MM.1S (cell line): ENCODE measurements at regions not wholly inside any gene's neighbourhood (a gene's known extent, or its start where the extent isn't known, plus 50 kb on each side); places are given as distances from the start of the nearest gene placed in this dataset.

Experiments used
- DNase-seq: peaks from one replicate; pipeline ENCODE4 v3.0.0-alpha.2; 2015
- H2AFZ ChIP-seq: fragments of 300-600 bp; sonication (generic); 2 replicates; pipeline ENCODE4 v1.6.0; 2016; ENCODE audit warnings: antibody characterized with exemption, low read length
- H3F3A ChIP-seq: fragments of 300-600 bp; sonication (generic); 2 replicates; pipeline ENCODE4 v1.6.1; 2016; ENCODE audit warnings: mild to moderate bottlenecking, antibody characterized with exemption, low read length, moderate library complexity, mixed read lengths; ENCODE audit not compliant: insufficient read depth
- H3K27ac ChIP-seq: fragments of 300-600 bp; sonication (generic); 2 replicates; pipeline ENCODE4 v1.5.1; 2016; ENCODE audit warnings: mild to moderate bottlenecking, low read length
- H3K27me3 ChIP-seq: fragments of 300-600 bp; sonication (generic); replicated peaks from 2 replicates; pipeline ENCODE4 v1.6.0; 2016; ENCODE audit warnings: low read length; ENCODE audit not compliant: insufficient read depth
- H3K36me3 ChIP-seq: fragments of 300-600 bp; sonication (generic); replicated peaks from 2 replicates; pipeline ENCODE4 v1.6.1; 2016; ENCODE audit warnings: mild to moderate bottlenecking, low read length, mixed read lengths; ENCODE audit not compliant: insufficient read depth
- H3K4me1 ChIP-seq: fragments of 300-600 bp; sonication (generic); 2 replicates; pipeline ENCODE4 v1.6.1; 2016; ENCODE audit warnings: low read length, mixed read lengths
- H3K4me2 ChIP-seq: fragments of 300-600 bp; sonication (generic); 2 replicates; pipeline ENCODE4 v1.6.0; 2016; ENCODE audit warnings: low read depth, low read length
- H3K4me3 ChIP-seq: fragments of 300-600 bp; sonication (generic); 2 replicates; pipeline ENCODE4 v1.5.1; 2016; ENCODE audit warnings: low read length, mixed read lengths
- H3K79me2 ChIP-seq: fragments of 300-600 bp; sonication (generic); 2 replicates; pipeline ENCODE4 v1.6.1; 2016; ENCODE audit warnings: mixed run types, low read length, mixed read lengths
- H3K9ac ChIP-seq: fragments of 300-600 bp; sonication (generic); 2 replicates; pipeline ENCODE4 v1.6.1; 2016; ENCODE audit warnings: low read length, mixed read lengths
- H3K9me2 ChIP-seq: fragments of 300-600 bp; sonication (generic); replicated peaks from 2 replicates; pipeline ENCODE4 v1.6.1; 2016; ENCODE audit warnings: mild to moderate bottlenecking, low read length, mixed read lengths; ENCODE audit not compliant: insufficient read depth
- H3K9me3 ChIP-seq: fragments of 300-600 bp; sonication (generic); replicated peaks from 2 replicates; pipeline ENCODE4 v1.6.1; 2016; ENCODE audit warnings: mild to moderate bottlenecking, low read length, mixed read lengths; ENCODE audit not compliant: insufficient read depth
- H4K20me1 ChIP-seq: fragments of 300-600 bp; sonication (generic); 2 replicates; pipeline ENCODE4 v1.6.1; 2016; ENCODE audit warnings: mild to moderate bottlenecking, low read length, moderate library complexity, mixed read lengths; ENCODE audit not compliant: insufficient read depth
- EZH2 ChIP-seq: fragments of 300-600 bp; sonication (generic); optimal IDR thresholded peaks from 2 replicates; pipeline ENCODE3; 2017; ENCODE audit warnings: low read depth, mild to moderate bottlenecking, antibody characterized with exemption, low read length, mixed read lengths
- EZH2phosphoT487 ChIP-seq: fragments of 300-600 bp; sonication (generic); IDR thresholded peaks from 2 replicates; pipeline ENCODE4 v1.6.1; 2018; ENCODE audit warnings: antibody characterized with exemption, low read length
- TF ChIP-seq, protein P1 (sequence below): fragments of 300-600 bp; sonication (generic); IDR thresholded peaks from 2 replicates; pipeline ENCODE4 v1.5.1; 2016; ENCODE audit warnings: antibody characterized with exemption, low read length, mixed read lengths

DNA sequence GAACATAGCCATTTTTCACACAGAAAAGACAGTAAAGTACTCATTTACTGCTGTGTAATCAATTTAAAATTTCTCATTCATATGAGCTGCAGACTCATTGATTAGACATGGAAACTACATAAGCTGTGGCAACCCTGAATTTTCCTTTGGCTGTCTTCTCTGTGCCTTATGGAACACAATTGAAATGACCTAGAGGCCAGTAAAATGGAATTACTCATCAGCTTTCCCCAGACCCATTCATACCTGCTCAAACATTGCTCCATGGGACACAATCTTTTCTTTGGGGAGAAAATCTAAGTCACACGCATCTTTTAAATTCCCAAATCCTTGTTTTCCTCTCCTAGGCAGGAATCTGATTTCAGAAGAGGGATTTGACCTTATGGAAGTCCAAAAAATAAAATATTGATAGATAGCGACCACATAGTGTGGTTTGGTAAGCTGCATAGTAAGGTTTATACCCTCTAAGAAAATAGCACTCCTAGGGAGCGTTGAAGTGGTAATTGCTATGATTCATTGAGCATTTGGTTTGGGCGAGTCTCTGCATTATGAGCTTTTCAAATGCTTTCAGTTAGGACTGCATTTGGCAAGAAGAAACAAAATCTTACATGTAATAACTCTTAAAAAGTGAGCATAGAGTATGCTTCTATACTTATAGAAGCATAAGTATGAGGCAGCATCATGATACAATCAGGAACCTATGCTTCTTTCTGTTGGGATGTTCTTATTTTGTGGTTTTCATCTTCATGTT, 243.4 kb upstream of the GADL1 start:
- Histone ChIP-seq H3K4me2 (no peak overlapping the region), H3K36me3 (no peaks in the 10 kb centered on the region), H3K4me3 (no peak overlapping the region), H3K4me1 (no peaks in the 10 kb centered on the region), H3K9me3 (no peaks in the 10 kb centered on the region), H3K27me3 (no peaks in the 10 kb centered on the region), H4K20me1 (no peaks in the 10 kb centered on the region), H3K9ac (no peak overlapping the region), H2AFZ (no peak overlapping the region), H3F3A (no peaks in the 10 kb centered on the region), H3K27ac (no peak overlapping the region), H3K79me2 (no peaks in the 10 kb centered on the region), H3K9me2 (no peaks in the 10 kb centered on the region)
- no peak for DNase-seq
- TF ChIP-seq EZH2phosphoT487: no peak
- TF ChIP-seq, protein P1, sequence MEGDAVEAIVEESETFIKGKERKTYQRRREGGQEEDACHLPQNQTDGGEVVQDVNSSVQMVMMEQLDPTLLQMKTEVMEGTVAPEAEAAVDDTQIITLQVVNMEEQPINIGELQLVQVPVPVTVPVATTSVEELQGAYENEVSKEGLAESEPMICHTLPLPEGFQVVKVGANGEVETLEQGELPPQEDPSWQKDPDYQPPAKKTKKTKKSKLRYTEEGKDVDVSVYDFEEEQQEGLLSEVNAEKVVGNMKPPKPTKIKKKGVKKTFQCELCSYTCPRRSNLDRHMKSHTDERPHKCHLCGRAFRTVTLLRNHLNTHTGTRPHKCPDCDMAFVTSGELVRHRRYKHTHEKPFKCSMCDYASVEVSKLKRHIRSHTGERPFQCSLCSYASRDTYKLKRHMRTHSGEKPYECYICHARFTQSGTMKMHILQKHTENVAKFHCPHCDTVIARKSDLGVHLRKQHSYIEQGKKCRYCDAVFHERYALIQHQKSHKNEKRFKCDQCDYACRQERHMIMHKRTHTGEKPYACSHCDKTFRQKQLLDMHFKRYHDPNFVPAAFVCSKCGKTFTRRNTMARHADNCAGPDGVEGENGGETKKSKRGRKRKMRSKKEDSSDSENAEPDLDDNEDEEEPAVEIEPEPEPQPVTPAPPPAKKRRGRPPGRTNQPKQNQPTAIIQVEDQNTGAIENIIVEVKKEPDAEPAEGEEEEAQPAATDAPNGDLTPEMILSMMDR: no peak
- TF ChIP-seq EZH2: no peak

DNA sequence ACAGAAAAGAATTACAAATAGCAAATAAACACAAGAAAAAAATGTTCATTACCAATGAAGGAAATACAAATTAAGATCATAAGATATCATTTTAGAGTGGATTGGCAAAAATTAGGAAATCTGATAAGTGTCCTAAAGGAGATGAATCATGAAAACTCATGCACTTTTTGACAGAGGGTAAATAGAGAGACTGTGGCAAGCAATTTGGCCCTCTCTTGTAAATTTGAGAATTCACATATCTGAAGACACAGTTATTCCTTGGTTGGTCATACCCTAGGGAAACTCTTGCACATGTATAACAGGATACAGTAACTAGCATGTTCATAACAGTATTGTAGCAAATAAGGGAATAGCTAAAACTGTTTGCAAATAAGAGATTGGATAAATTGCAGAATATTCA, 246.0 kb upstream of the GADL1 start:
- H3K4me1 ChIP-seq: no peaks in the 10 kb centered on the region
- H3K9me3 ChIP-seq: no peaks in the 10 kb centered on the region
- H2AFZ ChIP-seq: no peak overlapping the region
- no peaks in the 10 kb centered on the region for H3K36me3 ChIP-seq
- no peak for TF ChIP-seq EZH2phosphoT487
- no peak for TF ChIP-seq EZH2
- TF ChIP-seq, protein P1: no peak
- H3K9ac ChIP-seq: no peak overlapping the region
- H3K4me2 ChIP-seq: no peak overlapping the region
- no peaks in the 10 kb centered on the region for H3K79me2 ChIP-seq
- H4K20me1 ChIP-seq: no peaks in the 10 kb centered on the region
- H3K27me3 ChIP-seq: no peaks in the 10 kb centered on the region
- H3K4me3 ChIP-seq: no peak overlapping the region
- no peak for DNase-seq
- H3F3A ChIP-seq: no peaks in the 10 kb centered on the region
- H3K27ac ChIP-seq: no peak overlapping the region
- H3K9me2 ChIP-seq: no peaks in the 10 kb centered on the region

DNA sequence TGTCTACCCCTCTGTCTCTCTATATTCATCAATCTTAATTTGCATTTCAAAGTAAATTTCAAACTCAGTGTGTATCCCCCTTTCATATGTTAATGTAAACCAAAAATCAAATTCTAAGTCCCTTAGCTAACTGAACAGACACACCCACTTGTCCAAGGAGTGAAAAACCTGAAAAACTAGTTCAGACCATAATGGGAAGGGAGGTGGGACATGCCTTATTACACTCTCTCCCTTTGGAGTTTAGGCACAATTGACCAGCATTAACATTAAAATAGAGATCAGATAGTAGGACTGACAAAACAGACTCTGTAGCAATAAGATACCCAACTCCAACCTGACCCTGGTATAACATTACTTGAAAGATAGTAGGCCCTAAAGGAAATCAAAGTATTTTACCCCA, 247.7 kb upstream of the GADL1 start:
- Histone ChIP-seq H3K9me2 (no peaks in the 10 kb centered on the region), H3K27me3 (no peaks in the 10 kb centered on the region), H3K36me3 (no peaks in the 10 kb centered on the region), H3K4me2 (no peak overlapping the region), H4K20me1 (no peaks in the 10 kb centered on the region), H3K79me2 (no peaks in the 10 kb centered on the region), H3K27ac (no peak overlapping the region), H2AFZ (no peak overlapping the region), H3K4me3 (no peak overlapping the region), H3K9ac (no peak overlapping the region), H3K4me1 (no peaks in the 10 kb centered on the region), H3K9me3 (no peaks in the 10 kb centered on the region), H3F3A (no peaks in the 10 kb centered on the region)
- DNase-seq: no peak
- TF ChIP-seq EZH2phosphoT487 (no peak), EZH2 (no peak)
- TF ChIP-seq, protein P1: no peak
